ENCODE measurements at regions not wholly inside any gene's neighbourhood (a gene's known extent, or its start where the extent isn't known, plus 50 kb on each side); places are given as distances from the start of the nearest gene placed in this dataset.
"Not testable (repeated sequence)": the region's sequence is repeated elsewhere in the genome, so short reads cannot be mapped to it uniquely, and the experiment has no call there.

GRCh38 chr6:81128671-81129070 lies 623.8 kb downstream of the TENT5A start:
- no peak overlapping the region for H3K27ac ChIP-seq

GRCh38 chr6:81126150-81126549 lies 626.3 kb downstream of the TENT5A start:
- no peaks in the 10 kb centered on the region for H3K9me3 ChIP-seq (ENCODE audit: low read depth, low read length)
- no peak overlapping the region for H3K27ac ChIP-seq
- no peaks in the 10 kb centered on the region for H3K36me3 ChIP-seq (ENCODE audit: insufficient read depth, low read length)
- DNase-seq (ENCODE audit: low read depth, low spot score), result no peak
- no peak overlapping the region for H3K9ac ChIP-seq (ENCODE audit: insufficient read length)
- TF ChIP-seq EZH2 (IDR thresholded peaks at IDR 0.05) (no peak), POLR2AphosphoS5 (IDR thresholded peaks at IDR 0.05; ENCODE audit: borderline replicate concordance, low read depth, low read length) (no peak), FOXP2 (optimal IDR thresholded peaks at IDR 0.05; ENCODE audit: control extremely low read depth, extremely low read length, insufficient read depth) (no peak)
- no peak overlapping the region for H3K4me3 ChIP-seq

More at GRCh38 chr6:81128671-81129070, 623.8 kb downstream of the TENT5A start:
- H3K4me3 ChIP-seq, result no peak overlapping the region
- H3K36me3 ChIP-seq (ENCODE audit: insufficient read depth, low read length), result no peaks in the 10 kb centered on the region
- no peaks in the 10 kb centered on the region; the same call in 1 of the 2 replicates for H3K9me3 ChIP-seq (ENCODE audit: low read depth, low read length)
- no peak for DNase-seq (ENCODE audit: low read depth, low spot score)
- TF ChIP-seq POLR2AphosphoS5 (IDR thresholded peaks at IDR 0.05; ENCODE audit: borderline replicate concordance, low read depth, low read length), result no peak
- TF ChIP-seq EZH2 (IDR thresholded peaks at IDR 0.05), result no peak
- no peak for TF ChIP-seq FOXP2 (optimal IDR thresholded peaks at IDR 0.05; ENCODE audit: control extremely low read depth, extremely low read length, insufficient read depth)
- H3K9ac ChIP-seq (ENCODE audit: insufficient read length), result no peak overlapping the region

- H3K36me3 ChIP-seq (ENCODE audit: insufficient read depth, low read length), result no peaks in the 10 kb centered on the region
- H3K4me3 ChIP-seq, result no peak overlapping the region
- H3K27ac ChIP-seq, result no peak overlapping the region
- H3K9me3 ChIP-seq (ENCODE audit: low read depth, low read length), result no peaks in the 10 kb centered on the region
- no peak overlapping the region for H3K9ac ChIP-seq (ENCODE audit: insufficient read length)
- DNase-seq (ENCODE audit: low read depth, low spot score), result no peak
- no peak for TF ChIP-seq EZH2 (IDR thresholded peaks at IDR 0.05)
- TF ChIP-seq POLR2AphosphoS5 (IDR thresholded peaks at IDR 0.05; ENCODE audit: borderline replicate concordance, low read depth, low read length), result no peak
- TF ChIP-seq FOXP2 (optimal IDR thresholded peaks at IDR 0.05; ENCODE audit: control extremely low read depth, extremely low read length, insufficient read depth), result no peak
These were observed 632.2 kb downstream of the TENT5A start for GRCh38 chr6:81120280-81120679.

- TF ChIP-seq POLR2AphosphoS5 (IDR thresholded peaks at IDR 0.05; ENCODE audit: borderline replicate concordance, low read depth, low read length), result no peak
- no peak for TF ChIP-seq FOXP2 (optimal IDR thresholded peaks at IDR 0.05; ENCODE audit: control extremely low read depth, extremely low read length, insufficient read depth)
- TF ChIP-seq EZH2 (IDR thresholded peaks at IDR 0.05), result no peak
- H3K4me3 ChIP-seq, result no peak overlapping the region
- no peak overlapping the region for H3K27ac ChIP-seq
- H3K36me3 ChIP-seq (ENCODE audit: insufficient read depth, low read length), result no peaks in the 10 kb centered on the region
- no peaks in the 10 kb centered on the region for H3K9me3 ChIP-seq (ENCODE audit: low read depth, low read length)
- no peak overlapping the region for H3K9ac ChIP-seq (ENCODE audit: insufficient read length)
- DNase-seq (ENCODE audit: low read depth, low spot score), result no peak
These were observed 646.5 kb downstream of the TENT5A start for GRCh38 chr6:81105998-81106397.

- no peaks in the 10 kb centered on the region for H3K36me3 ChIP-seq (ENCODE audit: insufficient read depth, low read length)
- peaks cover 5% of the 10 kb centered on the region; the same call in 1 of the 2 replicates for H3K9me3 ChIP-seq (ENCODE audit: low read depth, low read length)
- TF ChIP-seq POLR2AphosphoS5 (IDR thresholded peaks at IDR 0.05; ENCODE audit: borderline replicate concordance, low read depth, low read length) (no peak), EZH2 (IDR thresholded peaks at IDR 0.05) (no peak), FOXP2 (optimal IDR thresholded peaks at IDR 0.05; ENCODE audit: control extremely low read depth, extremely low read length, insufficient read depth) (no peak)
- H3K4me3 ChIP-seq, result no peak overlapping the region
- no peak overlapping the region for H3K9ac ChIP-seq (ENCODE audit: insufficient read length)
- DNase-seq (ENCODE audit: low read depth, low spot score), result no peak
- no peak overlapping the region for H3K27ac ChIP-seq
These were observed 654.2 kb downstream of the TENT5A start for GRCh38 chr6:81098109-81098814.

GRCh38 chr6:81096464-81096863 lies 656.0 kb downstream of the TENT5A start:
- H3K4me3 ChIP-seq; H3K9ac ChIP-seq (ENCODE audit: insufficient read length); H3K9me3 ChIP-seq (ENCODE audit: low read depth, low read length); DNase-seq (ENCODE audit: low read depth, low spot score); H3K27ac ChIP-seq; H3K36me3 ChIP-seq (ENCODE audit: insufficient read depth, low read length): not testable (repeated sequence)

GRCh38 chr6:81093051-81093450 lies 659.4 kb downstream of the TENT5A start:
- H3K4me3 ChIP-seq, result 0 out of 2 replicates have a peak overlapping the region, but pooled peaks have one; percentile 26
- H3K9me3 ChIP-seq (ENCODE audit: low read depth, low read length), result peaks cover 5% of the 10 kb centered on the region; the same call in 1 of the 2 replicates
- peak; percentile 18 for DNase-seq (ENCODE audit: low read depth, low spot score)
- TF ChIP-seq EZH2 (IDR thresholded peaks at IDR 0.05), result no peak
- TF ChIP-seq FOXP2 (optimal IDR thresholded peaks at IDR 0.05; ENCODE audit: control extremely low read depth, extremely low read length, insufficient read depth), result no peak
- H3K9ac ChIP-seq (ENCODE audit: insufficient read length), result no peak overlapping the region
- H3K36me3 ChIP-seq (ENCODE audit: insufficient read depth, low read length), result no peaks in the 10 kb centered on the region
- peak overlapping the region; percentile 71 for H3K27ac ChIP-seq

- H3K27ac ChIP-seq, result no peak overlapping the region
- no peak for TF ChIP-seq EZH2 (IDR thresholded peaks at IDR 0.05)
- TF ChIP-seq POLR2AphosphoS5 (IDR thresholded peaks at IDR 0.05; ENCODE audit: borderline replicate concordance, low read depth, low read length), result no peak
- no peaks in the 10 kb centered on the region for H3K9me3 ChIP-seq (ENCODE audit: low read depth, low read length)
- H3K4me3 ChIP-seq, result no peak overlapping the region
- no peak for DNase-seq (ENCODE audit: low read depth, low spot score)
- no peak overlapping the region for H3K9ac ChIP-seq (ENCODE audit: insufficient read length)
- no peaks in the 10 kb centered on the region for H3K36me3 ChIP-seq (ENCODE audit: insufficient read depth, low read length)
These were observed 664.3 kb downstream of the TENT5A start for GRCh38 chr6:81088145-81088544.

- H3K9ac ChIP-seq (ENCODE audit: insufficient read length), result no peak overlapping the region
- no peak overlapping the region for H3K4me3 ChIP-seq
- no peak overlapping the region for H3K27ac ChIP-seq
- DNase-seq (ENCODE audit: low read depth, low spot score), result no peak
- no peak for TF ChIP-seq FOXP2 (optimal IDR thresholded peaks at IDR 0.05; ENCODE audit: control extremely low read depth, extremely low read length, insufficient read depth)
- TF ChIP-seq EZH2 (IDR thresholded peaks at IDR 0.05), result no peak
- TF ChIP-seq POLR2AphosphoS5 (IDR thresholded peaks at IDR 0.05; ENCODE audit: borderline replicate concordance, low read depth, low read length), result no peak
- H3K36me3 ChIP-seq (ENCODE audit: insufficient read depth, low read length), result no peaks in the 10 kb centered on the region
- no peaks in the 10 kb centered on the region for H3K9me3 ChIP-seq (ENCODE audit: low read depth, low read length)
These were observed 665.5 kb downstream of the TENT5A start for GRCh38 chr6:81086991-81087390.
